HG02623 (cell line): ENCODE measurements at regions not wholly inside any gene's neighbourhood (a gene's known extent, or its start where the extent isn't known, plus 50 kb on each side); places are given as distances from the start of the nearest gene placed in this dataset.
"Not testable (repeated sequence)": the region's sequence is repeated elsewhere in the genome, so short reads cannot be mapped to it uniquely, and the experiment has no call there.

Experiments used
- ATAC-seq: cut with Tn5 transposase; IDR thresholded peaks from one replicate; pipeline ENCODE4 v1.9.1; 2021; ENCODE audit warnings: moderate library complexity; ENCODE audit not compliant: unreplicated experiment

DNA sequence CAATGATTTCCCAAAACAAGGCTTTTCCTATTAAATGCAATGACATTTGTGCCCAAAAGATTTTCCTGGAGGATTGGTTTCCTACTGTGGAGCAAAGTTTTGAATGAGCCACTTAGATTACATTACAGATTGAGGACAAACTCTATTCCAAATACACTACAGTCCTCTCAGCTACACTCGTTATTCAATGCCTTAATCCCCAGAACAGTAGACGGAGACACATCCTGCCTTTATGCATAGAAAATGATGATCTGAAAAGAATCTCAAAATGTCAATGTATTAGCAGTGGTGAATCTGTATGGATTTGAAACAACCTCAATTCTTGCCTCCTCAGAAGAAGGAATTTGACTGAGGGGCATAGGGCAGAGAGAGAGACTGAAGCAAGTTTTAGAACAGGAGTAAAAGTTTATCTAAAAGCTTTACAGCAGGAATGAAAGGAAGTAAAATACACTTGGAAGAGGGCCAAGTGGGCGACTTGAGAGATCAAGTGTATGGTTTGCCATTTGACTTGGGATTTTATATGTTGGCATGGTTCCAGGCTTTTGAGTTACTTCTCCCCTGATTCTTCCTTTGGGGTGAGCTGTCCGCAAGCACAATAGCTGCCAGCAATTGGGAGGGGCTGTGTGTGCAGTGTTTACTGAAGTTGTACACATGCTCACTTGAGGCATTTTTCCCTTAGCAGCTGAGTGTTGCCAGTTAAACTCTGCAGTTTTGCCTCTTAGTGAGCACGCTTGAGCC lies 891.9 kb upstream of the MBL2 start:
- ATAC-seq, result no peak

DNA sequence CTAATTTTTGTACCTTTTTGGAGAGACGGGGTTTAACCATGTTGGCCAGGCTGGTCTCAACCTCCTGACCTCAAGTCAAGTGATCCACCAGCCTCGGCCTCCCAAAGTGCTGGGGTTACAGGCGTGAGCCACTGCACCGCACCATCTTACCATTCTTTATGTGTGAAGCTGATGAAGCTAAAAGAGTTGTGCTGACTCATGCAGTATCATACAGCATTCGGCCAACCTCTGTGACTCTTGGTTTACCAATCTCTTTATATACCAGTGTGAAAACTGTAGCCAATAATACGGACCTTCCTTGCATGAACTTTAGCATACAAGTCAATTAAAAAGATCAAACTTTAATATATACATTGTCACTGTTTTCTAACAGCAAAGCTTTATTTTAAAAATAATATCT lies 878.2 kb upstream of the MBL2 start:
- no peak for ATAC-seq

DNA sequence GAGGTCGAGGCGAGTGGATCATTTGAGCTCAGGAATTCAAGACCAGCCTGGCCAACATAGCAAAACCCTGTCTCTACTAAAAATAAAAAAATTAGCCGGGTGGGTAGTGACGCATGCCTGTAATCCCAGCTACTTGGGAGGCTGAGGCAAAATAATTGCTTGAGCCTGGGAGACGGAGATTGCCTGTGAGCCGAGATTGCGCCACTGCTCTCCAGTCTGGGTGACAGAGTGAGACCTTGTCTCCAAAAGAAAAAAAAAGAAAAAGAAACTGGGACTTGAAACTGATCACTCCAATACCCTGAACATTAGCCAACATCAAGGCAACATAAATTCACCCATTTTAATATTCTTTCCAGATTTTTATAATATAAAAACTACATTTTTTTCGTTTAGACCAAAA lies 874.6 kb upstream of the MBL2 start:
- not testable (repeated sequence) for ATAC-seq

DNA sequence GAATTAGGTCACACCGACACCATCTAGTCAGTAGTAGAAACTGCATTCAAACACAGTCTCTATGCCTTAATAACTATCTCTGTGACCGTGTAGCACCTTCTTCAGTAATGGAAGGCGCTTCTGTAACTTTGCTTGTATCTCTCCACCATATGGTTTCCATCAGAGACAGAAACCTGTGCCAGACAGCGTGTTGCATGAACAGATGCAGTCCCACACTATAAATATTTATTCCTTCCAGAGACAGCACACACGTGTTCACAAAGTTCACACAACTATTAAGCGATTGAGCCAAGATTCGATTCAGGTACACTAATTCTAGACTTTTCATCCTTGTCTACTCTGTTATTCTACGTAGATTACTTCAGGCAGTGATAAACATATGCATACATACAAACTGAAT lies 873.9 kb upstream of the MBL2 start:
- no peak for ATAC-seq

DNA sequence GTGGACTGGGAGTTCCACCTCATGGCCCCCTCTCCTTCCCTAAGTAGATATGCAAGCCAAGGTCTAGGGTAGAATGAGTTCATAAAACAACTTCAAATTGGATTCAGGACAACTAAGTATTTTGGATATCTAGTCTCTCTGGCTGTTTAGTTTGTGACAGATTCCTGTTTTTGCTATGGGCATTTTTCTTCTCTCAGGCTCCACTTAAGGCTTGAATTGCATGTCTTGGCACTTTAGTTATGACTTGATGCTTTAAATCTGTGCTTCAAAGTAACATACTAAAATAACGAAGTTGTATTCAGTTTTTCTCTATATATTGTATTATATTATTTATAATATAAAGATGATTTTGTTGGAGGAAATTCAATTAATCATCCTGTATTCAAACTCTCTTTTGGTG lies 873.4 kb upstream of the MBL2 start:
- ATAC-seq, result no peak

DNA sequence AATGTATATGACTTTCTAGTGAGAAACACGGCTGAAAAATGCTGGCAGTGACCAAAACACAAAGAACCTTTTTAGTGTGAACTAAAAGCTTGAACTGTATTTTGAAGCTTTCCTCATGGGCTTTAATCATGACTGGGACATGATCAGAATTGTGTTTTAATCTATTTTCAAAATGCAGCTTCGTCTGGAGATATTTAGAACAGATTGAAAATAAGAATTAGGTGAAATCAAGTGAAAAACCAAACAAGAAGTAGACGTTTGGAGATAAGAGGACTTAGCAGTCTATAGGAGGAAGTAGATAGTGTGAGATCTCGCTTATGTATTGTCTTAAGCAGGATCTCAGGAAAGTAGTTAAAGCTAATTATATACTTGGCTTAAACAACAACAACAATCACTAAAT lies 865.4 kb upstream of the MBL2 start:
- no peak for ATAC-seq

DNA sequence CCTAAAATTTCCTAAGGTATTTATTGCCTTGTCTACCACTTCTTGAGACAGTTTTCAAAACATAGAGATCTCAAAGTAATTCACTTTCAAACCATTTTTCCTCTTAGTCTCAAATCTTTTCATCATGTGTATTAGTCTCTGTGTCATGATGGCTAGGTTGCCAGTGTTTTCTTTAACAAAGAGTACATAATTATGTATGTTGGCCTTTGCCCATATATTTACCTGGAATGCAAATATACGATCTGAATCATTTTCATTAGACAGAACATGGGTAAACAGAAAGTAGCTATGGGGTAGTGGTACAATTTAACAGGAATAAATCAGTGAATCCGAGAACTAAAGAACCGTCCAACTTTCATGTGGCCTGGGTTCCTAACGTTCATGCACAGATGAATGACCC lies 852.1 kb upstream of the MBL2 start:
- ATAC-seq, result no peak

DNA sequence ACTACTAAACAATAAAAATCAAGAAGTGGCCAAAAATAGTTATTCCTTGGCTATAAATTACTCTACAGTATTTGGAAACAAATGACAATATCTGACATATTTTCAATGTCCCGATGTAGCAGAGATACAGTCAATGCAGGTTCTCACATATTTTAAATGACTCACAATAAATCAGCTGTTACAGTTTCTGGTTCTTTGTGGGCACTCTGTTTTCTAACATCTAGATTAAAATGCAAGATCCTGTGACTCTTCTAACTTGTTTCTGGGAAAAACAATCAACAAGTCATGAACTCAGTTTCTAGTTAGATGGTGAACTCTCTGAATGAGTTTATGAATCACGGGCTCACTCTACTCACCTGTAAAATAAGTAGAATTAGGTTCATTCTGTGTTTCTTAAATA lies 849.6 kb upstream of the MBL2 start:
- no peak for ATAC-seq

DNA sequence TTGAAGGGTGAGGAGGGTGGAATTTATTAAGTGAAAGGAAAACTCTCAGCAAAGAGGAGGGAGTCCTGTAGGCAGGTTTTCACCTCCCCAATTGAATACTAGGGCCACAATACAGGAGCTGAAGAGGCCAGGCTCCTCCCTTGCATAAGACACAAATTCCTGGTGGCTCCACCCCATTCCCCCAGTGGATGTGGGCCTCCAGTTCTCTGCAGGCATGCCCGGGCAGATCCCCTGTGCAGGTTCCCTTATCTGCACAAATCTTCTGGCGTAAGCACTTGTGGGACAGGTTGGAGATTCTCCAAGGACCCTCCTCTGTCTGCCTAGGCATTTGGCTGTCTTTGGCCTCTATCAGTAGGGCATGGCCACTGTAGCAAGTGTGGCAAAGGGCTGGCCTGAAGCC lies 847.1 kb upstream of the MBL2 start:
- ATAC-seq, result no peak

DNA sequence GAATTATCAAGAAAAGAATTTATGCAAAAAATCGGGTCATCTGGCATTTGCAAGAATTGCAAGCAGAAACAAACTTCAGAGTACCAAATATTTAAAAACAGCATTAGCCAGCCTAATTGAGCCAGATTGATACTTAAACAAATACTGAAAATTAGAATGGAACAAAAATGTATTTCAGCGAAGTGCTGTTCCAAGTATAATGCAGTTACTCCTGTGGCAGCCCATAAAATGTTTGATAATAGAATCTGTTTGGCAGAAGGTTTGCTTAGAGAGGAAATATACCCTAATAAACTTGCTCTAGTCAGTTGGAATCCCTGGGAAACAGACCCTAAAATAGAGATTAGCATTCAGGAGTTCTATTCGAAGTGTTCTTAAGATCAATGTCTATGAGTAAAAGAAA lies 835.1 kb upstream of the MBL2 start:
- no peak for ATAC-seq

DNA sequence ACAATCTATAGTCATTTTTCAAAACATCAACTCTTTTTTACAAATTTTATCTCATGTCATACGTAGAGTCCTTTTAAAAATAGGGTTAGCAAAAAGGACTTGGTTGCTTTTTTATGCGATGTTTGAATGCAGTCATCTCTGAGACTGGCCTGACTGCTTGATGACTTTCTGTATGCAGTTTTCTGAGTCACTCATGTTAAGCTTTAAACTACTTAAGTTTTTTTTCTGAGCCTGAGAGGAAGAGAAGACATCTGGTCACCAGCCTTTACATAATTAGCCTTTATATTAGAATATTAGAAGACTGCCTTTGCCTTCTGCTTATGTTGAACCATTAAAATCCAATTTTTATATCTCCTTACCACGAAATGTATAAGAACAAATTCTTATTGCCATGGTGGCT lies 834.4 kb upstream of the MBL2 start:
- no peak for ATAC-seq

DNA sequence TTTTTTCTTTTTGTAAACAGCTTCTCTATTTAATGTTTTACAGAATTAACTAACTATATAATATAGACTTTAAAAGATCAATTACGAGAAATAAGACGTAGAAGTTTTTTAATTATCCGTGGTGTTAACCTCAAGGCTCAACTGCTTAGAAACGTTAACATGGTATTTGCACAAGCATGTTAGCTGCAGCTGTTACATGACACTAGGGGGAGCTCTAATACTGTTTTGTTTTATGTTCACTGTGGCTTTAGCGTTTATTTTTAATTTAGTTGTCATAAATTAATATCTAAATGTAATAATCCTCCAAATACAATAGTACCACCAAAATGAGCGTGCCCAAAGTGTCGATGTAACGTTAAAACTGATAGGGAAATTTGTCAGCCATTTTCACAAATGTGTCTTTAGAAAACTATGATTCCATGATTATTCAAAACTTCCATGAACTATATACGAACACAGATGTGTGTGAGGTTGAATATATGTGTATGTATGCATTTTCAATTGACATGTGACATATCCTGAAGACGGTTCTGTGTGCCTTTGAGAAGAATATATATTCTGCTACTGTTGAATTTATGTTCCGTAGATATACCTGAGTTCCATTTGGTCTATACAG lies 828.8 kb upstream of the MBL2 start:
- peak; percentile 74 for ATAC-seq

DNA sequence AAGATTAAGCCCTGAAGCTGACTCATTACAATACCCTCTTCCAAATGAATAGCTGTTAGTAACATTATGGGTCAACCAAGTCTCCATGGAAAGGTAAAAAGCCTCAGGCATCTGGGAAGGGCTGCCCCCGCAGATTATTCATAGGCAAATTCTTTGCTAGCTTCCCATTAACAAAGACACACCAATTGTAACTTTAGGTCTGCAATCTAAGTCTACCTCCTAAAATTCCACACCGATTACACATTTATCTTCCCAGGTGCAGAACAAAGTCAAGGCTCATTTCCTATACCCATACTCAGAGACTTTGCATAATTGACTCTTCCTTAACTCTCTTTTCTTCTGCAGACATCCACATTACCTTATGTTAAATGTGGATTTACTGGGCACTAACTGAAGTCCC lies 826.3 kb upstream of the MBL2 start:
- no peak for ATAC-seq

DNA sequence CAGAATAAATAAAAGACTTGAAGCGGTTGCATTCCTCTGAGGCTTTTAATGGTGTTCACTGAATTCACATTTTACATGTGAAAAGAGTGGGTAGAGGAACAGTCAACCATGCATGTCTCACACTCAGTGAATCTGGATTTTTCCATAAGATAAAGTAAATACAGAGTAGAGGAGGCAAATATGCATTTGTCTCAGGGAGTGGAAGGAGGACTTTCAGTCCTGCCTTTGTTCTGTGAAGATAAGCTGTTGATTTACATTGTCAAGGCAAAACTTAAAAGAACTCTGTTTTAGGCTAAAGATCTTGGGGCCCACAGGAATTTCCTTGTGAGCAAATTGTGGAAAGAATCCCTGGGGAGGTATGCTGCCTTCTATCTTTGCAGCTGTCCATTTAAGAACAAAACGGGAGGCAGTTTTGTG lies 825.3 kb upstream of the MBL2 start:
- no peak for ATAC-seq

DNA sequence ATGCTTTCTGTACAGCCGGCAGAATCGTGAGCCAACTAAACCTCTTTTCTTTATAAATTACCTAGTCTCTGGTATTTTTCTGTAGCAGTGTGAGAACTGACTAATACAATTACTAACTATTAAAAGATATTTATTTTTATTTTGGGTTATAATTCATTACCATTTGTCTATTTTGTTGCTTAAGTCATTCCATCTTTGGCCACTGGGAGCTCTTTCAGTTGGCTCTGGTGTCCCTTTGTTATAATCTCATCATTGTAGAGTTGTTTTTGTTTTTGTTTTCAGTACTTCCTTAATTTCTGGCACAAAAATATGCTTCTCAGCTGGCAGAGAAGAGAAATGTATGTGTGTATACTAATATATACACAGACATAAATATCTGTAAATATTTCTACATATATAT lies 807.9 kb upstream of the MBL2 start:
- ATAC-seq, result no peak

DNA sequence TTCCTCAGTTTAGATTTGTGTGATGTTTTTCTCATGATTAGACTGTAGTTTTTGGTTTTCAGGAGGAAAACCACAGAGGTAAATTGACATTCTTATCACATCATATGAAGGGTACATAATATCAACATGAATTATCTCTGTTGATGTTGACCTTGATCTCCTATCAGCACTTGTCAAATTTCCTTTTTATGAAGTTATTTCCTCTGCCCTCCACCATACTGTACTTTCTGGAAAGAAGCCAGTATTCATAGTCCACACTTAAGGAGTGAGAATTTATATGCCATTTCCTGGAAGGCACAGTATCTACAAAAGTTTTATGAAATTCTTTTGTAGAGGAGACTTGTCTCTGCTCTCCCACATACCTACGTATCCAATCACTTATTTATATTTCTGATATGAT lies 807.2 kb upstream of the MBL2 start:
- no peak for ATAC-seq

DNA sequence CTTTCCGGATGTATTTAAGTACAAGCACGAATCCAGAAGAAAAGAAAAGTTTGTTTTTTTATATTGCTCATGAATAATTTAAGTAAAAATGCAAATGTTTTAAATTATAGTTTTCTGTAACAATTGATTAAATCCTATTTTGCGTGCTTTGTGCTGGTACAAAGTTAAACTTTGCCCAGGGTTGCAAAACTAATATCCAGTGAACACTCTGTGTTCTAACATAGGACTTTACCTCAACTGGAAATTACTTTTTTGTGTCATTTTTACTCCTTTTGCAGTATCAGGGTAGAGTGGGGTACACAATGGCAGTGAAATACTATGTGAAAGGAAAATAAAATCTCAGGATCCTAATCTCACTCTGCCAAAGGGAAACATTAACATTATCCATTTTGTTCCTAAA lies 801.4 kb upstream of the MBL2 start:
- ATAC-seq, result no peak

DNA sequence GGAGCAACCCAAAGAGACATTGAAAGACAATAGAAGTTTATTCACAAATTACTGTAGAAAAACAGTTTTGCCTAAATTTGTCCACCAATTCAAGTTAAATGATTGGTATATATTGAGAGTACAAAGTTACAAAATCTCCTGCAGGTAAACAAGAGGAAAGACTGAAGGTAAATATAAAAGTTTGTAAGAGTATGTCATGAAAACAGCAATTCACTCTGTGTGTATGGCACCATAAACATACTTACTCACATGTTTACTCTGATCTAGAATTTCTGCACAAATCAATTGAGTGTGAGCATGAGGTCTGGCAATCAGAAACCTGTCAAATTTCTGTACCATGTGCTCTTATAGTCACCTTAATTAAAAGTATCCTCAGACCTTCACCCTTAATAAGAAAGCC lies 800.9 kb upstream of the MBL2 start:
- ATAC-seq, result no peak

DNA sequence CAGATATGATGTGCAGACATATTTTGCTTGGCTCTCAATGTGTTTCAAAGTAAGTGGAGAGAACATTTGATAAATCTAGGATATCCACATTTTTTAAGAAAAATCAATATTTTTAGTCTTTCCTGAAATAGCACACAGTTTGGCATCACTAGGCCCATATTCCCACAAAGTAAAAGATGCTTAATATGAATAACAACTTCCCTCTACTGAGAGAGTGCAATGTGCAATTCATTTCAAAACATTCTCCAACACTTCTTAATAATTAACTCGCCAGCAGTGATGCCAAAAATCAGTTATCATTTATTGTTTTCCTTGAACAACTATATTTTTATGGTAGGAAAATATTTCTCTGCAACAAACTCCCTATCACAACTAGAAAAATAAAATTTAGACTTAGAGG lies 800.2 kb upstream of the MBL2 start:
- ATAC-seq, result no peak

DNA sequence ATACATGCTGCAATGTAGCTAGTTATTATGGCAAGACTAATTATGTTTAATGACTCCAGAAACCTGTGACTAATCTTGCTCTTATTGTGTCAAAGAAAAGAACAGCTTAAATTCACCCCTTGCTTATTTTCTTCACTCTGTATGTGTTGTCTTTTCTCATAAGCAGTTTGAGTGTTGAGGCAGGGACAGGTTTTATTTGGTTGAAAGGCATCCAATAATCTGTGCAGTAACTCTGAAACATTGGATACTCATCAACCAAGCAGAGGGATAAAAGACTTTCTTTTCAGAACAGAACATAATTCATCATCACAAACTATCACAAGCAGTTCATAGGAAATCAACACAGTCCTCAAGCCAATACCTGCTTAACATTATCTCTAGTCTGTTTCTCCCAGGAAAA lies 797.6 kb upstream of the MBL2 start:
- no peak for ATAC-seq

DNA sequence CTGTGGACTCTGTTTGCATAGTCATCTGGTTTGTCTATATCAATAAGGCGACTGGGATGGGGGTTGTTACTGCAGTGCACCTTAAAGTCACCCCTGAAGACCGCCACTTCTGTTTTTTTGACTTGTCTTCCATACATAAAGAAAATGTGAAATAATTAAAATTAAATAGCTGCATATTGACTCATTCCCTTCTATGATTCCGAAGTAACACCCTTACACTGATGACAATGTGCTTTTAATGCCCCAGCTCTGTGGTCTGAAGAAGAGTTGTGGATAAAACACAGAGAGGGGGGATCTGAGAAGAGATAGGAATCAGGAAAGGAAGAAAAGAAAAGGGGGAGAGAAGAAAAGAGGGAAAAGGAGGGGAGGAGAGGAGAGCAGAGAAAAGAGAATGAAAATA lies 796.9 kb upstream of the MBL2 start:
- no peak for ATAC-seq

DNA sequence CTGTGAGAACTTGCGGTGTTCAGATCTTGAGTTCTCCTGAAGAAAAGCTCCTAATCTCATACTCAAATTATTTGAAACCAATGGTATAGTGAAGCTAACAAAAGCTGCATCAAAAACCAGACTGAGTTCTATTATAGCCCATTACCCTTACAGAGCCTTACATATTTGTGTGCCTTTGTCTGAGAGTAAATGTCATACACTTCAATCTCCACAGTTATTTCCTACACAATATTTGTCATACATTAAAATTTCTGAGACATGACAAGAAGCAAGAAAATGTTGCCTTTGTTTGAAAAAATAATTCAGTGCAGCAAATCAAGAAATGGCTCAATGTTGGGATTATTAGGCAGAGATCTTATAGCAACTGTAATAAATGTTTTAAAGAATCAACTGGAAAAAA lies 776.1 kb upstream of the MBL2 start:
- no peak for ATAC-seq

DNA sequence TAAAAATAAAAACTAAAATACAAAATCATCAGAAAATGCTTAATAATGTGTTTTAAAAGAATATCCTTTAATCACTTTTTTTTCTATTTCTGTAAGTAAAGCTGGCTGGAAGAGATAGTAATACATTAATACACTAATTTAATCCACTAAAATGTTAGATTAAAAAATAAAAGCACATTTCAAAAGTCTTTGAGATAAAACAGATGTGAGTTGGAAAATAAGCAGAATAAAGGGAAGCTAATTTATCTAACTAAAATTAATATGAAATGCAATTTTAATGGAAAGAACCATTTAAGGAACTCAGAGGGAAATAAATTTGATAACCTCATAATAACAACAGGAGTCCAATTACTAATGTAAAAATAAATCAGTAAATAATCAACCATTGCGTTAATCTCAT lies 774.8 kb upstream of the MBL2 start:
- ATAC-seq, result no peak
